ENCODE measurements at regions not wholly inside any gene's neighbourhood (a gene's known extent, or its start where the extent isn't known, plus 50 kb on each side); places are given as distances from the start of the nearest gene placed in this dataset.

- no peaks in the 10 kb centered on the region for H3K27me3 ChIP-seq (replicated peaks; ENCODE audit: insufficient read depth, low read length)
- no peak overlapping the region for H3K4me3 ChIP-seq (ENCODE audit: low read length)
- H3K36me3 ChIP-seq (replicated peaks; ENCODE audit: insufficient read depth, low read length) = no peaks in the 10 kb centered on the region
- H3K4me1 ChIP-seq (ENCODE audit: low read length) = no peaks in the 10 kb centered on the region
- H3K4me2 ChIP-seq (ENCODE audit: low read depth, low read length) = no peak overlapping the region
- no peak overlapping the region for H2AFZ ChIP-seq (ENCODE audit: low read length)
- no peaks in the 10 kb centered on the region for H3K9me3 ChIP-seq (replicated peaks; ENCODE audit: insufficient read depth, low read length)
- H3F3A ChIP-seq (ENCODE audit: insufficient read depth, low read length) = no peaks in the 10 kb centered on the region
- H3K9me2 ChIP-seq (replicated peaks; ENCODE audit: insufficient read depth, low read length) = no peaks in the 10 kb centered on the region
- TF ChIP-seq, protein P1, sequence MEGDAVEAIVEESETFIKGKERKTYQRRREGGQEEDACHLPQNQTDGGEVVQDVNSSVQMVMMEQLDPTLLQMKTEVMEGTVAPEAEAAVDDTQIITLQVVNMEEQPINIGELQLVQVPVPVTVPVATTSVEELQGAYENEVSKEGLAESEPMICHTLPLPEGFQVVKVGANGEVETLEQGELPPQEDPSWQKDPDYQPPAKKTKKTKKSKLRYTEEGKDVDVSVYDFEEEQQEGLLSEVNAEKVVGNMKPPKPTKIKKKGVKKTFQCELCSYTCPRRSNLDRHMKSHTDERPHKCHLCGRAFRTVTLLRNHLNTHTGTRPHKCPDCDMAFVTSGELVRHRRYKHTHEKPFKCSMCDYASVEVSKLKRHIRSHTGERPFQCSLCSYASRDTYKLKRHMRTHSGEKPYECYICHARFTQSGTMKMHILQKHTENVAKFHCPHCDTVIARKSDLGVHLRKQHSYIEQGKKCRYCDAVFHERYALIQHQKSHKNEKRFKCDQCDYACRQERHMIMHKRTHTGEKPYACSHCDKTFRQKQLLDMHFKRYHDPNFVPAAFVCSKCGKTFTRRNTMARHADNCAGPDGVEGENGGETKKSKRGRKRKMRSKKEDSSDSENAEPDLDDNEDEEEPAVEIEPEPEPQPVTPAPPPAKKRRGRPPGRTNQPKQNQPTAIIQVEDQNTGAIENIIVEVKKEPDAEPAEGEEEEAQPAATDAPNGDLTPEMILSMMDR (IDR thresholded peaks at IDR 0.05; ENCODE audit: low read length) = no peak
- H3K79me2 ChIP-seq (ENCODE audit: low read length) = no peaks in the 10 kb centered on the region
- no peaks in the 10 kb centered on the region for H4K20me1 ChIP-seq (ENCODE audit: insufficient read depth, low read length)
- no peak overlapping the region for H3K9ac ChIP-seq (ENCODE audit: low read length)
- DNase-seq = no peak
- no peak overlapping the region for H3K27ac ChIP-seq (ENCODE audit: low read length)
Observed at GRCh38 chr18:56034949-56035348, 447.0 kb upstream of the TCF4 start.

- Histone ChIP-seq H3K4me3 (ENCODE audit: low read length) (no peak overlapping the region), H3K27ac (ENCODE audit: low read length) (no peak overlapping the region), H4K20me1 (ENCODE audit: insufficient read depth, low read length) (no peaks in the 10 kb centered on the region), H3K9me3 (replicated peaks; ENCODE audit: insufficient read depth, low read length) (no peaks in the 10 kb centered on the region), H3K4me1 (ENCODE audit: low read length) (no peaks in the 10 kb centered on the region), H3K4me2 (ENCODE audit: low read depth, low read length) (no peak overlapping the region), H3K9ac (ENCODE audit: low read length) (no peak overlapping the region), H3K27me3 (replicated peaks; ENCODE audit: insufficient read depth, low read length) (no peaks in the 10 kb centered on the region), H3K9me2 (replicated peaks; ENCODE audit: insufficient read depth, low read length) (no peaks in the 10 kb centered on the region), H2AFZ (ENCODE audit: low read length) (no peak overlapping the region), H3K36me3 (replicated peaks; ENCODE audit: insufficient read depth, low read length) (no peaks in the 10 kb centered on the region), H3K79me2 (ENCODE audit: low read length) (no peaks in the 10 kb centered on the region), H3F3A (ENCODE audit: insufficient read depth, low read length) (no peaks in the 10 kb centered on the region)
- no peak for TF ChIP-seq EZH2 (optimal IDR thresholded peaks at IDR 0.05; ENCODE audit: low read depth, low read length)
- TF ChIP-seq, protein P1 (IDR thresholded peaks at IDR 0.05; ENCODE audit: low read length) = no peak
- no peak for TF ChIP-seq EZH2phosphoT487 (IDR thresholded peaks at IDR 0.05; ENCODE audit: low read length)
- no peak for DNase-seq
Observed at GRCh38 chr18:56030060-56030459, 442.1 kb upstream of the TCF4 start.

- Histone ChIP-seq H3K36me3 (replicated peaks; ENCODE audit: insufficient read depth, low read length) (no peaks in the 10 kb centered on the region), H3K9me2 (replicated peaks; ENCODE audit: insufficient read depth, low read length) (no peaks in the 10 kb centered on the region), H3K79me2 (ENCODE audit: low read length) (no peaks in the 10 kb centered on the region), H2AFZ (ENCODE audit: low read length) (no peak overlapping the region), H3K4me1 (ENCODE audit: low read length) (no peaks in the 10 kb centered on the region), H3K4me3 (ENCODE audit: low read length) (no peak overlapping the region), H3K9me3 (replicated peaks; ENCODE audit: insufficient read depth, low read length) (no peaks in the 10 kb centered on the region), H3K27ac (ENCODE audit: low read length) (no peak overlapping the region), H3K27me3 (replicated peaks; ENCODE audit: insufficient read depth, low read length) (no peaks in the 10 kb centered on the region), H4K20me1 (ENCODE audit: insufficient read depth, low read length) (no peaks in the 10 kb centered on the region), H3K4me2 (ENCODE audit: low read depth, low read length) (no peak overlapping the region), H3K9ac (ENCODE audit: low read length) (no peak overlapping the region), H3F3A (ENCODE audit: insufficient read depth, low read length) (no peaks in the 10 kb centered on the region)
- TF ChIP-seq EZH2 (optimal IDR thresholded peaks at IDR 0.05; ENCODE audit: low read depth, low read length) (no peak), EZH2phosphoT487 (IDR thresholded peaks at IDR 0.05; ENCODE audit: low read length) (no peak)
- TF ChIP-seq, protein P1 (IDR thresholded peaks at IDR 0.05; ENCODE audit: low read length) = no peak
- no peak for DNase-seq
Observed at GRCh38 chr18:56028514-56028913, 440.5 kb upstream of the TCF4 start.

Measured in MM.1S (cell line).